ENCODE measurements at regions not wholly inside any gene's neighbourhood (a gene's known extent, or its start where the extent isn't known, plus 50 kb on each side); places are given as distances from the start of the nearest gene placed in this dataset.

- TF ChIP-seq CTCF (IDR thresholded peaks at IDR 0.05) (no peak), EP300 (IDR thresholded peaks at IDR 0.05) (no peak)
Observed at GRCh38 chr5:125750147-125750860, 672.9 kb upstream of the GRAMD2B start.

All from suprapubic skin (tissue), 3 donors.